Testis (tissue), 2 donors: ENCODE measurements at regions not wholly inside any gene's neighbourhood (a gene's known extent, or its start where the extent isn't known, plus 50 kb on each side); places are given as distances from the start of the nearest gene placed in this dataset.

Experiments
- POLR2A ChIP-seq: fragments of 450-650 bp; IDR thresholded peaks from one replicate; pipeline ENCODE4 v1.6.1; 2017; ENCODE audit warnings: antibody characterized with exemption, mild to moderate bottlenecking, moderate library complexity
- TF ChIP-seq, protein P1 (sequence below), 3 experiments: fragments of 450-650 bp in 2 of 3; fragments of 200-600 bp in 1 of 3; sonication (generic) in 1 of 3; IDR thresholded peaks; one replicate each; pipeline ENCODE4 v1.5.1; 2016 to 2019; ENCODE audit warnings: antibody characterized with exemption in 3 of 3, mild to moderate bottlenecking in 2 of 3, moderate library complexity in 1 of 3

GRCh38 chr3:103787879-103788278 is 1353.1 kb downstream of the ZPLD1 start:
- TF ChIP-seq POLR2A = no peak
- TF ChIP-seq, protein P1, sequence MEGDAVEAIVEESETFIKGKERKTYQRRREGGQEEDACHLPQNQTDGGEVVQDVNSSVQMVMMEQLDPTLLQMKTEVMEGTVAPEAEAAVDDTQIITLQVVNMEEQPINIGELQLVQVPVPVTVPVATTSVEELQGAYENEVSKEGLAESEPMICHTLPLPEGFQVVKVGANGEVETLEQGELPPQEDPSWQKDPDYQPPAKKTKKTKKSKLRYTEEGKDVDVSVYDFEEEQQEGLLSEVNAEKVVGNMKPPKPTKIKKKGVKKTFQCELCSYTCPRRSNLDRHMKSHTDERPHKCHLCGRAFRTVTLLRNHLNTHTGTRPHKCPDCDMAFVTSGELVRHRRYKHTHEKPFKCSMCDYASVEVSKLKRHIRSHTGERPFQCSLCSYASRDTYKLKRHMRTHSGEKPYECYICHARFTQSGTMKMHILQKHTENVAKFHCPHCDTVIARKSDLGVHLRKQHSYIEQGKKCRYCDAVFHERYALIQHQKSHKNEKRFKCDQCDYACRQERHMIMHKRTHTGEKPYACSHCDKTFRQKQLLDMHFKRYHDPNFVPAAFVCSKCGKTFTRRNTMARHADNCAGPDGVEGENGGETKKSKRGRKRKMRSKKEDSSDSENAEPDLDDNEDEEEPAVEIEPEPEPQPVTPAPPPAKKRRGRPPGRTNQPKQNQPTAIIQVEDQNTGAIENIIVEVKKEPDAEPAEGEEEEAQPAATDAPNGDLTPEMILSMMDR (IDR thresholded peaks at IDR 0.05) = no peak
